ENCODE measurements at regions not wholly inside any gene's neighbourhood (a gene's known extent, or its start where the extent isn't known, plus 50 kb on each side); places are given as distances from the start of the nearest gene placed in this dataset.
"Not testable (repeated sequence)": the region's sequence is repeated elsewhere in the genome, so short reads cannot be mapped to it uniquely, and the experiment has no call there.

- H3K36me3 ChIP-seq (ENCODE audit: control insufficient read depth, insufficient read depth, low read length), result no peaks in the 10 kb centered on the region
- H3K9me3 Mint-ChIP-seq (ENCODE audit: unreplicated experiment), result no peaks in the 10 kb centered on the region
- intact Hi-C loops (cut with micrococcal nuclease; ENCODE audit: unreplicated experiment), result no loop called here
- no peak overlapping the region for H3K27ac Mint-ChIP-seq (ENCODE audit: unreplicated experiment)
- H3K9me3 ChIP-seq, result no peaks in the 10 kb centered on the region
- no TSS peak for BruUV-seq (replicated peaks)
- H3K4me3 Mint-ChIP-seq (ENCODE audit: unreplicated experiment), result no peak overlapping the region
- ChIA-PET POLR2A (no interaction called here), CTCF (interaction anchor here (0.6 kb wide), 1 partner anchor 816 kb away, joined by 4 read pairs; no protein-coding TSS in a partner anchor)
- no peaks in the 10 kb centered on the region for H3K36me3 Mint-ChIP-seq (ENCODE audit: insufficient read depth, unreplicated experiment)
- no peak for TF ChIP-seq CTCF (IDR thresholded peaks at IDR 0.05; ENCODE audit: insufficient read depth in 1 of 2, low read depth in 1 of 2, low read length in 1 of 2, severe bottlenecking in 1 of 2, unreplicated experiment in 1 of 2)
- H3K4me1 ChIP-seq, result 0 out of 2 replicates have a peak, but pooled peaks cover 5% of the 10 kb centered on the region
- no peak overlapping the region for H3K4me3 ChIP-seq (ENCODE audit: low read depth, low read length)
- no peak for DNase-seq
- H3K27me3 ChIP-seq (replicated peaks; ENCODE audit: control insufficient read depth, insufficient read depth, low read length), result no peaks in the 10 kb centered on the region; the same call in none of the 2 replicates
- peaks cover 17% of the 10 kb centered on the region for H3K27me3 Mint-ChIP-seq (ENCODE audit: insufficient read depth, unreplicated experiment)
- H3K4me1 Mint-ChIP-seq (ENCODE audit: low read depth, unreplicated experiment), result no peaks in the 10 kb centered on the region
Measured at GRCh38 chr7:96921231-96921630, 84.1 kb upstream of the DLX6 start.

- Mint-ChIP-seq H3K27me3 (ENCODE audit: insufficient read depth, unreplicated experiment) (peaks cover 14% of the 10 kb centered on the region), H3K4me3 (ENCODE audit: unreplicated experiment) (no peak overlapping the region), H3K27ac (ENCODE audit: unreplicated experiment) (no peak overlapping the region), H3K4me1 (ENCODE audit: low read depth, unreplicated experiment) (no peaks in the 10 kb centered on the region), H3K36me3 (ENCODE audit: insufficient read depth, unreplicated experiment) (no peaks in the 10 kb centered on the region), H3K9me3 (ENCODE audit: unreplicated experiment) (no peaks in the 10 kb centered on the region)
- no TSS peak for BruUV-seq (replicated peaks)
- intact Hi-C loops (cut with micrococcal nuclease; ENCODE audit: unreplicated experiment), result no loop called here
- ChIA-PET POLR2A (no interaction called here), CTCF (interaction anchor here (0.6 kb wide), 1 partner anchor 816 kb away, joined by 4 read pairs; no protein-coding TSS in a partner anchor)
- TF ChIP-seq CTCF (IDR thresholded peaks at IDR 0.05; ENCODE audit: insufficient read depth in 1 of 2, low read depth in 1 of 2, low read length in 1 of 2, severe bottlenecking in 1 of 2, unreplicated experiment in 1 of 2), result no peak
- H3K9me3 ChIP-seq, result no peaks in the 10 kb centered on the region
- no peak for DNase-seq
- H3K36me3 ChIP-seq (ENCODE audit: control insufficient read depth, insufficient read depth, low read length), result no peaks in the 10 kb centered on the region
- no peaks in the 10 kb centered on the region; the same call in 1 of the 2 replicates for H3K27me3 ChIP-seq (replicated peaks; ENCODE audit: control insufficient read depth, insufficient read depth, low read length)
- 0 out of 2 replicates have a peak, but pooled peaks cover 5% of the 10 kb centered on the region for H3K4me1 ChIP-seq
- no peak overlapping the region for H3K4me3 ChIP-seq (ENCODE audit: low read depth, low read length)
Measured at GRCh38 chr7:96921771-96922170, 83.6 kb upstream of the DLX6 start.

GRCh38 chr7:96923345-96923744 is 82.0 kb upstream of the DLX6 start:
- H3K27ac Mint-ChIP-seq (ENCODE audit: unreplicated experiment); DNase-seq; H3K4me3 ChIP-seq (ENCODE audit: low read depth, low read length); H3K27me3 ChIP-seq (replicated peaks; ENCODE audit: control insufficient read depth, insufficient read depth, low read length); H3K9me3 Mint-ChIP-seq (ENCODE audit: unreplicated experiment); H3K36me3 ChIP-seq (ENCODE audit: control insufficient read depth, insufficient read depth, low read length); BruUV-seq (replicated peaks); H3K4me3 Mint-ChIP-seq (ENCODE audit: unreplicated experiment); H3K4me1 ChIP-seq; POLR2A ChIA-PET; H3K4me1 Mint-ChIP-seq (ENCODE audit: low read depth, unreplicated experiment); intact Hi-C loops (cut with micrococcal nuclease; ENCODE audit: unreplicated experiment); H3K9me3 ChIP-seq; H3K36me3 Mint-ChIP-seq (ENCODE audit: insufficient read depth, unreplicated experiment): not testable (repeated sequence)
- H3K27me3 Mint-ChIP-seq (ENCODE audit: insufficient read depth, unreplicated experiment), result peaks cover 14% of the 10 kb centered on the region
- CTCF ChIA-PET, result interaction anchor here (0.6 kb wide), 1 partner anchor 102 kb away, joined by 4 read pairs; no protein-coding TSS in a partner anchor

GRCh38 chr7:96927131-96927530 is 78.2 kb upstream of the DLX6 start:
- intact Hi-C loops (cut with micrococcal nuclease; ENCODE audit: unreplicated experiment), result no loop called here

More at GRCh38 chr7:96927131-96927530, 78.2 kb upstream of the DLX6 start:
- CTCF ChIA-PET, result no interaction called here
- no peak overlapping the region for H3K27ac Mint-ChIP-seq (ENCODE audit: unreplicated experiment)
- Histone ChIP-seq H3K36me3 (ENCODE audit: control insufficient read depth, insufficient read depth, low read length) (no peaks in the 10 kb centered on the region), H3K4me3 (ENCODE audit: low read depth, low read length) (no peak overlapping the region), H3K4me1 (no peaks in the 10 kb centered on the region), H3K27me3 (replicated peaks; ENCODE audit: control insufficient read depth, insufficient read depth, low read length) (no peaks in the 10 kb centered on the region; the same call in 1 of the 2 replicates), H3K9me3 (no peaks in the 10 kb centered on the region)
- no peaks in the 10 kb centered on the region for H3K9me3 Mint-ChIP-seq (ENCODE audit: unreplicated experiment)
- POLR2A ChIA-PET, result no interaction called here
- no peak overlapping the region for H3K4me3 Mint-ChIP-seq (ENCODE audit: unreplicated experiment)
- TF ChIP-seq CTCF (IDR thresholded peaks at IDR 0.05; ENCODE audit: insufficient read depth in 1 of 2, low read depth in 1 of 2, low read length in 1 of 2, severe bottlenecking in 1 of 2, unreplicated experiment in 1 of 2), result no peak
- H3K27me3 Mint-ChIP-seq (ENCODE audit: insufficient read depth, unreplicated experiment), result peaks cover 13% of the 10 kb centered on the region
- no peak for DNase-seq
- H3K36me3 Mint-ChIP-seq (ENCODE audit: insufficient read depth, unreplicated experiment), result no peaks in the 10 kb centered on the region
- no peaks in the 10 kb centered on the region for H3K4me1 Mint-ChIP-seq (ENCODE audit: low read depth, unreplicated experiment)
- BruUV-seq (replicated peaks), result no TSS peak
